Activated CD4-positive, CD25-positive, alpha-beta regulatory T cell treated with anti-CD3 and anti-CD28 coated beads, Interleukin-2, amount 50 U/mL, for 16 hours (primary cell): ENCODE measurements at regions not wholly inside any gene's neighbourhood (a gene's known extent, or its start where the extent isn't known, plus 50 kb on each side); places are given as distances from the start of the nearest gene placed in this dataset.
"Not testable (repeated sequence)": the region's sequence is repeated elsewhere in the genome, so short reads cannot be mapped to it uniquely, and the experiment has no call there.

Experiments used
- DNase-seq: peaks from one replicate; pipeline ENCODE4 v3.0.0-alpha.2; 2020; ENCODE audit warnings: low read depth, low spot score

DNA sequence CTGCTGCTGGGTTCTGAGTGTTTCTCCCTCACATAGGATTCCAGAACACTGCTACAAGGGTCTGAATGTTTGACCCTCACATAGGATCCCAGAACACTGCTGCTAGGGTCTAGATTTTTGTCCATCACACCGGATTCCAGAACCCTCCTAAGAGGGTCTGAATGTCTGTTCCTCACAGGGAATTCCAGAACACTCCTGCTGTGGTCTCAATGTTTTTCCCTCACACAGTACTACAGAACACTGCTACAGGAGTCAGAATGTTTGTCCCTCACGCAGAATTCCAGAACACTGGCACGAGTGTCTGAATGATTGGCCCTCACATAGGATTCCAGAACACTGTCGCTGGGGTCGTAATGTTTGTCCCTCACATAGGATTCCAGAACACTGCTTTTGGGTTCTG lies 221.6 kb downstream of the FOXD4L6 start:
- DNase-seq, result not testable (repeated sequence)

DNA sequence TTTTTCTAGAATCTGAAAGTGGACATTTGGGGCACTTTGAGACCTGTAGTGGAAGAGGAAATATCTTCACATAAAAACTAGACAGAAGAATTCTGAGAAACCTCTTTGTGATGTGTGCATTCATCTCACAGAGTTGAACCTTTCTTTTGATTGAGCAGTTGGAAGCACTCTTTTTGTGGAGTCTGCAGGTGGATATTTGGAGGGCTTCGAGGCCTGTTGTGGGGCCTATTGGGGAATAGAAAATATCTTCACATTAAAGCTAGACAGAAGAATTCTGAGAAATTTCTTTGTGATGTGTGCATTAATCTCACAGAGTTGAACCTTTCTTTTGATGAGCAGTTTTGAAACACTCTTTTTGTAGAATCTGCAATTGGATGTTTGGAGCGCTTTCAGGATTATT lies 236.2 kb downstream of the FOXD4L6 start:
- not testable (repeated sequence) for DNase-seq

DNA sequence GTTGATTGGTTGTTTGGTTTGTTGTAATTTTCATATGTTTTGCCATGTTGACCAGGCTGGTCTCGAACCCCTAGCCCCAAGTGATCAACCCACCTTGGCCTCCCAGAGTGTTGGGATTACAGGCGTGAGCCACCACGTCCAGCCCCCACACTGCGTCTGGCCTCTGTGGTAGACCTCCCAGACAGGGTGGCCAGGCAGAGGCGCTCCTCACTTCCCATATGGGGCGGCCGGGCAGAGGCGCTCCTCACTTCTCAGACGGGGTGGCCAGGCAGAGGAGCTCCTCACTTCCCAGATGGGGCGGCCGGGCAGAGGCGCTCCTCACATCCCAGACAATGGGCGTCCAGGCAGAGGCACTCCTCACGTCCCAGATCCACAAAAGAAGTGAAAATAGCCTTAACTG lies 242.6 kb downstream of the FOXD4L6 start:
- not testable (repeated sequence) for DNase-seq

- DNase-seq, result not testable (repeated sequence)
These were observed 243.5 kb downstream of the FOXD4L6 start for GRCh38 chr9:40884902-40885490.

- no peak for DNase-seq
These were observed 244.2 kb downstream of the FOXD4L6 start for GRCh38 chr9:40884072-40884901.

- not testable (repeated sequence) for DNase-seq
These were observed 244.9 kb downstream of the FOXD4L6 start for GRCh38 chr9:40883423-40884071.

- not testable (repeated sequence) for DNase-seq
These were observed 254.7 kb downstream of the FOXD4L6 start for GRCh38 chr9:40873753-40874295.

- DNase-seq, result not testable (repeated sequence)
These were observed 260.0 kb downstream of the FOXD4L6 start for GRCh38 chr9:40868437-40868836.
